GM18867 (cell line): ENCODE measurements at regions not wholly inside any gene's neighbourhood (a gene's known extent, or its start where the extent isn't known, plus 50 kb on each side); places are given as distances from the start of the nearest gene placed in this dataset.

Source experiments
- ATAC-seq: cut with Tn5 transposase; IDR thresholded peaks from one replicate; pipeline ENCODE4 v1.9.1; 2021; ENCODE audit warnings: mild to moderate bottlenecking, moderate library complexity; ENCODE audit not compliant: unreplicated experiment

- ATAC-seq: no peak
These were observed 387.9 kb upstream of the ANO3 start for GRCh38 chr11:25943777-25944661.

GRCh38 chr11:25949918-25950317, 382.0 kb upstream of the ANO3 start:
- no peak for ATAC-seq

GRCh38 chr11:25953006-25953405, 378.9 kb upstream of the ANO3 start:
- no peak for ATAC-seq

- no peak for ATAC-seq
These were observed 373.9 kb upstream of the ANO3 start for GRCh38 chr11:25958045-25958444.

- ATAC-seq: no peak
These were observed 370.4 kb upstream of the ANO3 start for GRCh38 chr11:25961539-25961938.

GRCh38 chr11:25970726-25971508, 361.0 kb upstream of the ANO3 start:
- ATAC-seq: peak; percentile 46

- ATAC-seq: no peak
These were observed 351.8 kb upstream of the ANO3 start for GRCh38 chr11:25980091-25980490.

- peak; percentile 93 for ATAC-seq
These were observed 349.9 kb upstream of the ANO3 start for GRCh38 chr11:25981998-25982397.

- ATAC-seq: no peak
These were observed 348.6 kb upstream of the ANO3 start for GRCh38 chr11:25983280-25983679.

- no peak for ATAC-seq
These were observed 343.8 kb upstream of the ANO3 start for GRCh38 chr11:25988178-25988577.

- ATAC-seq: no peak
These were observed 341.5 kb upstream of the ANO3 start for GRCh38 chr11:25990406-25990805.

- ATAC-seq: no peak
These were observed 340.5 kb upstream of the ANO3 start for GRCh38 chr11:25991476-25991875.

GRCh38 chr11:25992294-25992693, 339.6 kb upstream of the ANO3 start:
- ATAC-seq: no peak

- ATAC-seq: no peak
These were observed 338.9 kb upstream of the ANO3 start for GRCh38 chr11:25993016-25993415.

- no peak for ATAC-seq
These were observed 320.5 kb upstream of the ANO3 start for GRCh38 chr11:26011474-26011873.

GRCh38 chr11:26014456-26015115, 317.3 kb upstream of the ANO3 start:
- ATAC-seq: no peak

- no peak for ATAC-seq
These were observed 314.5 kb upstream of the ANO3 start for GRCh38 chr11:26017322-26017860.

GRCh38 chr11:26017903-26018302, 314.0 kb upstream of the ANO3 start:
- ATAC-seq: no peak

- no peak for ATAC-seq
These were observed 313.6 kb upstream of the ANO3 start for GRCh38 chr11:26018336-26018735.

GRCh38 chr11:26019386-26019785, 312.5 kb upstream of the ANO3 start:
- no peak for ATAC-seq

GRCh38 chr11:26021017-26021416, 310.9 kb upstream of the ANO3 start:
- ATAC-seq: no peak
